GM19397 (cell line): ENCODE measurements at regions not wholly inside any gene's neighbourhood (a gene's known extent, or its start where the extent isn't known, plus 50 kb on each side); places are given as distances from the start of the nearest gene placed in this dataset.
A peak's percentile ranks its signal among the peaks of the same experiment; 100 is the strongest.
"Not testable (repeated sequence)": the region's sequence is repeated elsewhere in the genome, so short reads cannot be mapped to it uniquely, and the experiment has no call there.

Source experiments
- ATAC-seq: cut with Tn5 transposase; IDR thresholded peaks from one replicate; pipeline ENCODE4 v1.9.1; 2021; ENCODE audit warnings: mild to moderate bottlenecking, moderate library complexity; ENCODE audit not compliant: unreplicated experiment

GRCh38 chr5:63732880-63733279, 229.4 kb downstream of the HTR1A start:
- not testable (repeated sequence) for ATAC-seq

DNA sequence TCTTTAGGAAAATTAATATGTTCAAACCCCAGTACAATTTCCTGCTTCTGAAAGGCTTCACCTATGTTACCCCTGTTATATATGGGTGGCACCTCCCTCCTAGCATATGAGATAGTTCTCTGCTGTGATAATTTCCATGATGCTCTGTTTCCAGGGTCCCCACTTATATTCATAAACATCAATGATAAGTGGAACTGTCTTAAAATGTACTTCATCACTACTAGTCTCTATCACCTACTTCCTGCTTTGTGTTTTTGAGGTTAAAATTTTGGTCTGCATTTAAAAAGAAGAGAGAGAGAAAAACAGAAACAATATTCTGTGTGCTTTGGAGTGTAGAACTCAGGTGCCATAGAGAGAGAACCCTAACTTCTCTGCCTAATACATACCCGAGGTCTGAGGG, 234.7 kb downstream of the HTR1A start:
- ATAC-seq: peak; percentile 40

DNA sequence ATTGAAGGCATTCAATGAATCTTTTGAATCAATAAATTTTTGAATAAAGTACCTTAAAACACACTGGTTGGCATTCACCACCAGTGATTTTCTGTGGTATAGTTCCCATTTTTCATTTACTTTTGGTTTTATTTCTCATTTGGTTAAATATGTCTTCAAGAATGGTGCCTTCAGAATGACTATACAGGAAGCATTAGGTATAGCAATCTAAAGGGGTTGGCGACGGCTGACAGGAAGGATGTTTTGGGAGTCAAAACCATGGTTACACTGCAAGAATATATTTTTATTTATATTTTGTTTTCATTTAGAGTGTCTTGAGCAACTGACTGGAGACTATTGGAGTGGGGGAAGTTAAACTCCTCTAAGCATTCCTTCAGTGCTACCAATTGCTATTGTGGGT, 235.7 kb downstream of the HTR1A start:
- peak; percentile 46 for ATAC-seq

- no peak for ATAC-seq
These were observed 243.1 kb downstream of the HTR1A start for GRCh38 chr5:63719147-63719546.

- ATAC-seq: no peak
These were observed 262.0 kb downstream of the HTR1A start for GRCh38 chr5:63700241-63700640.

- no peak for ATAC-seq
These were observed 264.4 kb downstream of the HTR1A start for GRCh38 chr5:63697811-63698210.

DNA sequence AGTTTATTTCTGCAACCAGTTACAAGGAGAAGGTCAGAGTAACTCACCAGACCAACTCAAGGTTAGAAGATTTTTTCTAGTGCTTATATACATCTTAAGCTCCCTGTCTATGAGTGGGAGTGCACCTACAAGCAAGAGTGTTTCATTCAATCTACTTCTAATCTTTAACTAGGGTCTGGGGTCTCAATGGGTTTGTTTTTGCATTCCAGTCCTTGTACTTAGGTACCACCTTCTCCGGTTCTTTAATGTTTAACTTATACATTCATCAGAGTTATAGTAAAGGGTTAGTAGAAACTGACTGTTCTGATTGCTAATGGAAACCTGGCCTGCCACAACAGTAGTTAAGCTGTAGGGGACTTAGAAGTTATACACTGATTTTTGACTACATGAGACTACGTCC, 271.7 kb downstream of the HTR1A start:
- no peak for ATAC-seq

GRCh38 chr5:63687854-63688516, 274.3 kb downstream of the HTR1A start:
- ATAC-seq: no peak

DNA sequence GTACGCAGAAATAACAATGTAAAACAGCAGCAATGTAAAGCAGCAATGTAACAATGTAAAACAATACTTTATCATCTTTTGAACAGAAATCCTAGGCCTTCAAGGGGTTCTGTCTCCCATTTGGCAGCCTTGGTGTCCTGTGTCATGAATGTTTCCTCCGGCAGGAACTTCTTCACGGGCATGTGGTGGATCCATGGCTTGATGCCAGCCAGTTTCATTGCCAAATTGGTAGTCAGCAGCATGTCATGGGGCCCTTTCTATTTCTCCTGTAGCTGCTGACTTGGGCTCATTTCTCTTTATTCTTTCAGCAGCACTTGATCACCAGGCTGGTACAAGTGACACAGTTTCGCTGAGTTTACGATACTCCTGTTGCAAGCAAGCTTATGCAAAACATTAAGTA, 275.3 kb downstream of the HTR1A start:
- ATAC-seq: no peak

DNA sequence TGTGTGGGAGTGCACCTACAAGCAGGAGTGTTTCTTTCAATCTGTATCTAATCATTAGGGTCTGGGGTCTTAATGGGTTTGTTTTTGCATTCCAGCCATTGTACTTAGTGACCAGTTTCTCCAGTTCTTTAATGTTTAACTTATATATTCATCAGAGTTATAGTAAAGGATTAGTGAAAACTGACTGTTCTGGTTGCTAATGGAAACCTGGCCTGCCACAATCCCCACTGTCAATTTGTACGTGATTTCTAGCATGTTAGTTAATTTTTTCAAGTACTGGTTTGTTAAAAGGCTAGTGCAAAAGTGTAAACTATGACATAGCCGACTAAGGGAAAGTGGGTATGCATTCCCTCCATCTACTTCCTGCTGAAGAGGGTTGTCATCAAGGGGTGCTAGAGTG, 276.1 kb downstream of the HTR1A start:
- ATAC-seq: no peak

DNA sequence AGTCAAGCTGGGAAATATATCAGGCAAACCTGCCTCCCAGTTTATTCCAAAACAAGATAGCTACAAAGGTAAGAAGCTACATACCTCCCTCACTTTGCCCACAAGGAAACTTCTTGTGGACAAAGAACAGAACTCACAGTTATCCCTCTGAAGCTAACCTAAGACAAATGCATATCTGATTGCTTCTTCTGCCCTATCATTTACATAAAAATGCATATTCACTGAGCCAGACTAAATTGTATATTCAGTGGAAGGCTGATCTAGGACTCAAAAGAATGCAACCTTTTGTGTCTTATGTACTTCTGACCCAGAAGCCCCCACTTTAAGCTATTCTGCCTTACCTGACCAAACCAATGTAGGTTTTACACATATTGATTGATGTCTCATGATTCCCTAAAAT, 276.8 kb downstream of the HTR1A start:
- ATAC-seq: no peak

GRCh38 chr5:63674881-63675280, 287.4 kb downstream of the HTR1A start:
- ATAC-seq: no peak

- no peak for ATAC-seq
These were observed 307.2 kb downstream of the HTR1A start for GRCh38 chr5:63655043-63655442.

DNA sequence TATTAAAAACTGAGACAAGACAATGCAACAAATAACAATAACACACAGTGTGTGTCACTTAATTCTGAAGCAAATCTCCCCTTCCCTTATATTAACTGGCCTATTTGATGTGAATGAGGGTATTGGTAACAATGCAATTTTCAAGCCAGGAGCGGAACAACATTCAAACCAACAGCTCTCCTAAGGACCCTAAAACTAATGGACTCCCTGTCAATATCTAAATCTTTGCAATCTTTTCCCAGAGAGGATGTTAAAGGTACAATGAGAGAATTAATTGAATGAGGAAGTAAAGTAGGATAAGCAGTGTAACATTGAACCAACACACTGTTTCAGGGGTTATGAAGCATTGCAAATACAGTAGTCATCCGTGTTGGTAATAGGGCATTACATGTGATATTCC, 311.7 kb downstream of the HTR1A start:
- ATAC-seq: no peak

- no peak for ATAC-seq
These were observed 313.9 kb downstream of the HTR1A start for GRCh38 chr5:63648376-63648775.

DNA sequence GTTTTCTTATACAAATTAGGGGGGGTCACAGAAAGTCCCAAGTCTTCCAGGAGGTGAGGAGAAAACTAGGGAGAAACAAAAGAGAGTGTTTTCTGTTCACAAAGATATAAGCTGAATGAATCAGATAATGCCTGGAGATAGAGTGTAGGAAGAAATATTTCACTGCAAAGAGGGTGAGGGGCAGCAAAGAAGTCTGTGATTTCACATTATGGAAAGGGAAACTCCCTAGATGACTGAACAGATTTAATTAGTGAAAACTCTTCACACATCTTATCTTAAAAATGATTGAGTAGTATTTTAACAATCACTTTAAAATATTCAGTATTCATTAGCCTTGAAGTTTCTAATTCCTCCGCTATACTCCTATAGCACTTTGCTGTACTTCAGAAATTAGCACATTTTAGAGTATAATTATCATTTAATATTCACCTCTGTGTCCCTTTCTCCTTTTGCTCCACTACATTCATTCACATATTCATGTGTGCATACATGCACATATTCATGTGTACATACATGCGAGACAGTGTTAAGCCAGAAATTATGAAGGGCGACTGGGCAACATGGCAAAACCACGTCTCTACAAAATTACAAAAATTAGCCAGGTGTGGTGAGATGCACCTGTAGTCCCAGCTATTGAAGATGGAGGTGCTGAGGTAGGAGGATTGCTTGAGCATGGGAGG, 332.2 kb downstream of the HTR1A start:
- ATAC-seq: no peak

- no peak for ATAC-seq
These were observed 348.8 kb downstream of the HTR1A start for GRCh38 chr5:63613442-63613841.

DNA sequence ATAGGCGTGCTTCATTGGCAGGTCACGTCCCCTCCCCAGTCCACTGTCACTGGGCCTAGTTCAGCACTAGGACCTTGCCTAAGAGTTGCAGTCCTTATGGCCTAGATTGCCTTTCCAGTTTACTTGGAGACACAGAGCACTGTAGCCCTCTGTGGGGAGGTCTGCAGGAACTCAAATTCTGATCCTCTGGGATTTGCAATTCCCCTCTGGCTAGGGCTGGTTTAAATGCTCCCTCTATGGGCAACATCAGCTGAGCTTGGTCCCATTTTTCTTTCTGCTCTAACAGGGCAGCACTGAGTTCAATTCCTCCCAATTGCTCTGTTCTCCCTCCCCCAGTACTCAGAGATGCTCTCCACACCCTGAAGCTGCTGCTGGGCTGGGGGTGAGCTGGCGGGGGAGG, 358.2 kb downstream of the HTR1A start:
- no peak for ATAC-seq

DNA sequence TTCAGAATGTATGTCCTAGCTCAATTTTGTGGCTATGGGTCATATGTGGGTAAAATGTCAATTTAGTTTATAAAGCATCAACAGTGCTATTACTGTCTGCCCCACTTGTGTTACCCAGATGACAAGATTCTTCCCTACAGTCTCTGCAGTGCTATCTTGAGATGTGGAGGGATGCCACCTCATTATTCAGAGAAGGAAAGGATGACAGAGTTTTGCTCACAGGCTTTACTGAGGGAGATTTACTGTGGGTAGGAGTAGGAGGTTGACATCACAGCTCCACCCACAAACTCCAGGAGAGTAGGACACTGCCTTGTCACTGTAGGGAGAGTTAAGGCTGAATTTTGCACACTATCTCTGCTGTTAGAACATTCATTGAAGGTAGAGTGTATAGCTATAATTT, 359.3 kb downstream of the HTR1A start:
- no peak for ATAC-seq

DNA sequence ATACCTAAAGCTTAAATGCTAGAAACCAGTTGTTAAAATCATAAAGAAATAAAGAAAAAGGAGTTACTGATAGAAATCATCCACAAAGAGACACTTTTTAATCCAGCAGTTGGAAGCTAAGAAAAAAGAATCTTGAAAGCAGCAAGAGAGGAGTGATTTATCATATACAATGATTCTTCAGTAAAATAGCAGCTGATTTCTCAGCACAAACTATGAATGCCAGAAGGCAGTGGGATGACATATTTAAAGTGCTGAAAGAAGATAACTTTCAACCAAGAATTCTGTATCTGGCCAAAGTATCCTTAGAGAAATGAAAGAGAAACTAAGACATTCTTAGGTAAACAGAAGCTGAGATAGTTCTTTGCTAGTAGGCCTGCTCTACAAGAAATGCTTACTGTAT, 366.0 kb downstream of the HTR1A start:
- ATAC-seq: no peak

GRCh38 chr5:63573380-63573779, 388.9 kb downstream of the HTR1A start:
- no peak for ATAC-seq

DNA sequence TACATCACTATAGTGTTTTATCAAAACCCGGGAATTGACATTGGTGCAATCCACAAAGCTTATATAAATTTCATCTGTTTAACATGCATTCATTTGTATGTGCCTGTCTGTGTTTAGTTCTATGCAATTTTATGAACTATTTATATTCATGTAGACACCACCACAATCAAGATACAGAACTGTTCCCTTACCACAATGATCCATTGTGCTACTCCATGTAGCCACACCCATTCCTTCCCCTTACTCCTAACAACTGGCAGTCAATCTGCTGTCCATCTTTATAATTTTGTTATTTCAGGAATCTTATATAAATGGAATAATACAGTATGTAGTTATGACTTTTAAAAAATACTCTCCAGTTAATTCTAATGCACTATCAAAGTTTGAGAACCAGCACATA, 389.5 kb downstream of the HTR1A start:
- ATAC-seq: no peak

DNA sequence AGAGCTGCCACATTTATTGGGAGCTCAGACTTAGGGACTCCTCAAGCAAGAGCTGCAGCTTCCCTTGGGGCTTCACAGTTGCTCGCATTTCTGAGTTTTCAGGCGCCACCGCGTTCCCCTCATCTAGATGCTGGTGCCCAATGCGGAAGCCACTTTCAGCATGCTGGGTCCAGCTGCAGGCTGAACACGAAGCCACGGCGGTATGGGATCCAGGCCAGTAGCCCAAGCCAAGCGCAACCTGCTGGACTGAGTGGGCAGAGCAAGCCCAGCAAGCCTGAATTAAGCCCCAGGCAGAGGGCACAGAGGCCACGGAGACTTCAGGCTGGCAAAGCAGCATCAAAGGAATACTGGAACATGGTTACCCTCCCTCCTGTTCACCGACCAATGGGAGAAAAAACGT, 391.5 kb downstream of the HTR1A start:
- ATAC-seq: no peak
